ENCODE measurements at regions not wholly inside any gene's neighbourhood (a gene's known extent, or its start where the extent isn't known, plus 50 kb on each side); places are given as distances from the start of the nearest gene placed in this dataset.

- Histone ChIP-seq H3K4me3 (ENCODE audit: low read length in 2 of 2) (peak overlapping the region; percentile 64 to 72), H3K4me1 (ENCODE audit: control insufficient read depth in 2 of 2, insufficient read depth in 2 of 2, low read length in 2 of 2) (peaks cover 38 to 39% of the 10 kb centered on the region in 2 donors), H3K9me3 (ENCODE audit: control insufficient read depth in 2 of 2, low read length in 2 of 2) (no peaks in the 10 kb centered on the region), H3K27ac (ENCODE audit: low read depth in 2 of 2, low read length in 2 of 2) (peak overlapping the region; percentile 67 to 80), H3K36me3 (ENCODE audit: control insufficient read depth in 2 of 2, insufficient read depth in 2 of 2, low read length in 2 of 2) (no peaks in the 10 kb centered on the region), H3K9ac (ENCODE audit: low read depth in 1 of 2, low read length in 2 of 2) (peak overlapping the region; percentile 42 to 71), H3K27me3 (ENCODE audit: control insufficient read depth in 2 of 2, insufficient read depth in 2 of 2, low read length in 2 of 2) (no peaks in the 10 kb centered on the region)
Measured at GRCh38 chr14:65229748-65230728, 127.7 kb upstream of the MAX start.

DNA sequence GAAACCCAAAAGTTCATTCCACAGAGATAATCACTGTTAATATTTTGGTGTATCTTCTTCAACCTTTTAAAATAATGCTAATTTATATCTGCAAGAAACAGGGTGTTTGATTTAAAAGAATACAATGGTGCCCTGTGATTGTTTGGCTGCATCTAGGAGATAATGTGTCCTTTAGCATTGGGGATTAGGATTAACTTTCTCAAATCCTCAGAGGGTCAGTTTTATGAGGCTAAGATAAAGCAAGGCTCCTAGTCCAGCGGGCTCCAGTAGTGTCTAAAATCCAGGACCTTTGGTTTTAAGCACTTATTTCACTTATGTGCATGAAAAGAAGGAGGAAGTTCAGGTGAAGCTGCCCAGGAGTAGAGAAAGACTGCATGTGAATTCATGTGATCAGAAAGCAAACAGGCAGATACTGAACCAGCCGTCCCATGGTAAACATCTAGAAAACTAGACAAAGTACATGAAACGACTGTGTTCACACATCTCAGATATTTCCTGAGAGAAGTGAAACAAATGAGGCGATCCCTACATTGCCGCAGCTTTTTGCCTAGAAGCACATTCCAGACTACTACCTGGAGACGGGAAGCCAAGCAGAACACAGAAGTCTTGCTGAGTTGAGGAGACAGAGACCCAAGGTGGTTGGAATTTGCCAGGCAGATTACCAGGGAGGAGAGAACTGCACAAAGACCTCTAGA, 129.1 kb upstream of the MAX start:
- Histone ChIP-seq H3K4me1 (ENCODE audit: control insufficient read depth in 2 of 2, insufficient read depth in 2 of 2, low read length in 2 of 2) (peaks cover 25 to 31% of the 10 kb centered on the region in 2 donors), H3K36me3 (ENCODE audit: control insufficient read depth in 2 of 2, insufficient read depth in 2 of 2, low read length in 2 of 2) (no peaks in the 10 kb centered on the region), H3K27ac (ENCODE audit: low read depth in 2 of 2, low read length in 2 of 2) (peak overlapping the region; percentile 38 to 49), H3K4me3 (ENCODE audit: low read length in 2 of 2) (no peak overlapping the region), H3K27me3 (ENCODE audit: control insufficient read depth in 2 of 2, insufficient read depth in 2 of 2, low read length in 2 of 2) (no peaks in the 10 kb centered on the region), H3K9me3 (ENCODE audit: control insufficient read depth in 2 of 2, low read length in 2 of 2) (no peaks in the 10 kb centered on the region), H3K9ac (ENCODE audit: low read depth in 1 of 2, low read length in 2 of 2) (no peak overlapping the region)

GRCh38 chr14:65234752-65235361, 132.5 kb upstream of the MAX start:
- Histone ChIP-seq H3K27ac (ENCODE audit: low read depth in 2 of 2, low read length in 2 of 2) (no peak overlapping the region), H3K9me3 (ENCODE audit: control insufficient read depth in 2 of 2, low read length in 2 of 2) (no peaks in the 10 kb centered on the region), H3K4me3 (ENCODE audit: low read length in 2 of 2) (no peak overlapping the region), H3K9ac (ENCODE audit: low read depth in 1 of 2, low read length in 2 of 2) (no peak overlapping the region), H3K27me3 (ENCODE audit: control insufficient read depth in 2 of 2, insufficient read depth in 2 of 2, low read length in 2 of 2) (no peaks in the 10 kb centered on the region), H3K36me3 (ENCODE audit: control insufficient read depth in 2 of 2, insufficient read depth in 2 of 2, low read length in 2 of 2) (no peaks in the 10 kb centered on the region), H3K4me1 (ENCODE audit: control insufficient read depth in 2 of 2, insufficient read depth in 2 of 2, low read length in 2 of 2) (peaks cover 14 to 28% of the 10 kb centered on the region in 2 donors)

GRCh38 chr14:65237023-65237814, 134.9 kb upstream of the MAX start:
- Histone ChIP-seq H3K27ac (ENCODE audit: low read depth in 2 of 2, low read length in 2 of 2) (peak overlapping the region in 1 of 2 donors; percentile 3), H3K4me1 (ENCODE audit: control insufficient read depth in 2 of 2, insufficient read depth in 2 of 2, low read length in 2 of 2) (peaks cover 9 to 13% of the 10 kb centered on the region in 2 donors), H3K27me3 (ENCODE audit: control insufficient read depth in 2 of 2, insufficient read depth in 2 of 2, low read length in 2 of 2) (no peaks in the 10 kb centered on the region), H3K9me3 (ENCODE audit: control insufficient read depth in 2 of 2, low read length in 2 of 2) (no peaks in the 10 kb centered on the region), H3K9ac (ENCODE audit: low read depth in 1 of 2, low read length in 2 of 2) (no peak overlapping the region), H3K4me3 (ENCODE audit: low read length in 2 of 2) (no peak overlapping the region), H3K36me3 (ENCODE audit: control insufficient read depth in 2 of 2, insufficient read depth in 2 of 2, low read length in 2 of 2) (no peaks in the 10 kb centered on the region)

DNA sequence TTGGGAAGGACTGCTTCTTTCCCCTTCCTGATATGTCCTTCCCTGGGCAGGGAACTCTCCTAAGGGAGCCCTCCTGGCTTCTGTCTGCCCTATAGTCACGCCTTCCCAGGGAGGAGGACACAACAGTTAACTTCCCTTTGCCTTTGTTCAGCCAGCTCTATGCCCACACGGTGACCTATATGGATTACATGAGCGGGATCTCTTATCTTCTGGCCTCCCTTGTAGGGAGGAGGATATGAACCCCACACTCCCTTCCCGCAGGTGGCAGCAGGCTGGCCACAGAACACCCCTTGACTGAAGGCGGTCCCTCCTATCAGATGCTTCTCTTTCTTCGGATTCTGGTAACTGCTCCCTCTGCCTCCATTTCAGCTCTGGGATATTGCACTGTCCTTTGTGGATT, 135.6 kb upstream of the MAX start:
- no peaks in the 10 kb centered on the region for H3K27me3 ChIP-seq (ENCODE audit: control insufficient read depth in 2 of 2, insufficient read depth in 2 of 2, low read length in 2 of 2)
- H3K4me3 ChIP-seq (ENCODE audit: low read length in 2 of 2): no peak overlapping the region
- H3K4me1 ChIP-seq (ENCODE audit: control insufficient read depth in 2 of 2, insufficient read depth in 2 of 2, low read length in 2 of 2): peaks cover 9 to 16% of the 10 kb centered on the region in 2 donors
- peak overlapping the region in 1 of 2 donors; percentile 3 for H3K27ac ChIP-seq (ENCODE audit: low read depth in 2 of 2, low read length in 2 of 2)
- H3K9me3 ChIP-seq (ENCODE audit: control insufficient read depth in 2 of 2, low read length in 2 of 2): no peaks in the 10 kb centered on the region
- no peaks in the 10 kb centered on the region for H3K36me3 ChIP-seq (ENCODE audit: control insufficient read depth in 2 of 2, insufficient read depth in 2 of 2, low read length in 2 of 2)
- H3K9ac ChIP-seq (ENCODE audit: low read depth in 1 of 2, low read length in 2 of 2): no peak overlapping the region

DNA sequence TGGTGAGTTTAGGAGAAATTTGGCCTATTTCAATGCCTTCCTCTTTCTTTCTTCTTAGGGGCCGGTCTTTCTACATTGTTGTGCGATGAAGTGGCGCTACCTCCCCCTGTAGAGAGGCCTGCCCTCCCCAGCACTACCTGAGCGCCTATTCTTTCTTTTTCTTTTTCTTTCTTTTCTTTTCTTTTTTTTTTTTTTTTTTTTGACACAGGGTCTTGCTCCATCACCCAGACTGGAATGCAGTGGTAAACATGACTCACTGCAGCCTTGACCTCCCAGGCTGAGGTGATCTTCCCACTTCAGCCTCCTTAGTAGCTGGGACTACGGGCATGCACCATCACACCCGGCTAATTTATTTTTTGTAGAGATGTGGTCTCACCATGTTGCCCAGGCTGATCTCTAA, 136.1 kb upstream of the MAX start:
- Histone ChIP-seq H3K27ac (ENCODE audit: low read depth in 2 of 2, low read length in 2 of 2) (peak overlapping the region in 1 of 2 donors; percentile 68), H3K36me3 (ENCODE audit: control insufficient read depth in 2 of 2, insufficient read depth in 2 of 2, low read length in 2 of 2) (no peaks in the 10 kb centered on the region), H3K9me3 (ENCODE audit: control insufficient read depth in 2 of 2, low read length in 2 of 2) (no peaks in the 10 kb centered on the region), H3K27me3 (ENCODE audit: control insufficient read depth in 2 of 2, insufficient read depth in 2 of 2, low read length in 2 of 2) (no peaks in the 10 kb centered on the region), H3K9ac (ENCODE audit: low read depth in 1 of 2, low read length in 2 of 2) (no peak overlapping the region), H3K4me3 (ENCODE audit: low read length in 2 of 2) (no peak overlapping the region), H3K4me1 (ENCODE audit: control insufficient read depth in 2 of 2, insufficient read depth in 2 of 2, low read length in 2 of 2) (peaks cover 9 to 20% of the 10 kb centered on the region in 2 donors)

- peaks cover 15 to 26% of the 10 kb centered on the region in 2 donors for H3K4me1 ChIP-seq (ENCODE audit: control insufficient read depth in 2 of 2, insufficient read depth in 2 of 2, low read length in 2 of 2)
- peak overlapping the region in 1 of 2 donors; percentile 5 for H3K9ac ChIP-seq (ENCODE audit: low read depth in 1 of 2, low read length in 2 of 2)
- H3K27ac ChIP-seq (ENCODE audit: low read depth in 2 of 2, low read length in 2 of 2): peak overlapping the region; percentile 39 to 68
- no peaks in the 10 kb centered on the region for H3K36me3 ChIP-seq (ENCODE audit: control insufficient read depth in 2 of 2, insufficient read depth in 2 of 2, low read length in 2 of 2)
- H3K27me3 ChIP-seq (ENCODE audit: control insufficient read depth in 2 of 2, insufficient read depth in 2 of 2, low read length in 2 of 2): no peaks in the 10 kb centered on the region
- peak overlapping the region in 1 of 2 donors; percentile 33 for H3K4me3 ChIP-seq (ENCODE audit: low read length in 2 of 2)
- H3K9me3 ChIP-seq (ENCODE audit: control insufficient read depth in 2 of 2, low read length in 2 of 2): no peaks in the 10 kb centered on the region
Measured at GRCh38 chr14:65239143-65239937, 137.0 kb upstream of the MAX start.

DNA sequence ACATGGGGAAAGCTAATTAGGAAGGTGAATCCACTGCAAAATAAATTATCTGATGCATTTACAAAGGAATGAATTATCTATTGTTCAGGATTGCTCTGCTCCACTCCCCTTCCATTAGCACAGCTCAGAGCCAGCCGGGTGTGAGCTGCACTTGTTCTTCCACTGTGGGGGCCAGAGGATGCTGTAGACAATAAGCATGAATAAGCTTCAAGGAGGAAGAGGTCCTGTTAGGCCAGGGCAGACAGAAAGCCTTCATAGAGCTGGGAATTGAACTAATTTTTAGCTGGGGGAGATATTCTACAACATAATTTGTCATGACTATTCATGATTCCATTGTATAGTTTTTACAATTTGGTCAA, 137.6 kb upstream of the MAX start:
- Histone ChIP-seq H3K27me3 (ENCODE audit: control insufficient read depth in 2 of 2, insufficient read depth in 2 of 2, low read length in 2 of 2) (no peaks in the 10 kb centered on the region), H3K4me3 (ENCODE audit: low read length in 2 of 2) (no peak overlapping the region), H3K9ac (ENCODE audit: low read depth in 1 of 2, low read length in 2 of 2) (no peak overlapping the region), H3K27ac (ENCODE audit: low read depth in 2 of 2, low read length in 2 of 2) (peak overlapping the region; percentile 39 to 68), H3K9me3 (ENCODE audit: control insufficient read depth in 2 of 2, low read length in 2 of 2) (no peaks in the 10 kb centered on the region), H3K4me1 (ENCODE audit: control insufficient read depth in 2 of 2, insufficient read depth in 2 of 2, low read length in 2 of 2) (peaks cover 15 to 26% of the 10 kb centered on the region in 2 donors), H3K36me3 (ENCODE audit: control insufficient read depth in 2 of 2, insufficient read depth in 2 of 2, low read length in 2 of 2) (no peaks in the 10 kb centered on the region)

DNA sequence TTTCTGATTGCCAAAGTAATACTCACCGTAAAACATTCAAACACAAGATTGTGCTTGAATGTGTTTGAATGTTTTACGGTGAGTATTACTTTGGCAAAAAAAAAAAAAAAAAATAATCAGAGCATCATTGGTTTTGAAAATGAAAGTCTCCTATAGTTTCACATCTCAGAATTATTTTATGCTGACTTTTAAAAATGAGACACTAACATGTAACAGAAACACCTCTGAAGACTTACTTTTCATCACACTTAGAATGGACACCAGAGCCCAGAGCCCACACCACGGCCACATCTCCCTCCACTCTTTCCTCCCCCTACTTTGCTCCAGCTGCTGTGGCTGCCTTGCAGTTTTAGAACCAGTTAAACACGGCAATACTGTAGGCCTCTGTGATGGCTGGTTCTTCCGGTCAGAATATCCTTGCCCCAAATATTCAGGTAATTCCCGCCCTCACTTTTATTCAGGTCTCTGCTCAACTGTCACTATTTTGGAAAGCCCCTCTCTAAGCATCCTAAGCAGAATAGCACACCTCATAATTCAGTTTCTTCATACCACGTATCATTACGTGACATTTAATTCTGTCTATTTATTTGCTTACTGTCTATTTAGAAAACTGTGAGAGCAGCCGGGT, 138.9 kb upstream of the MAX start:
- Histone ChIP-seq H3K9ac (ENCODE audit: low read depth in 1 of 2, low read length in 2 of 2) (no peak overlapping the region), H3K9me3 (ENCODE audit: control insufficient read depth in 2 of 2, low read length in 2 of 2) (no peaks in the 10 kb centered on the region), H3K27ac (ENCODE audit: low read depth in 2 of 2, low read length in 2 of 2) (no peak overlapping the region), H3K36me3 (ENCODE audit: control insufficient read depth in 2 of 2, insufficient read depth in 2 of 2, low read length in 2 of 2) (no peaks in the 10 kb centered on the region), H3K4me3 (ENCODE audit: low read length in 2 of 2) (no peak overlapping the region), H3K4me1 (ENCODE audit: control insufficient read depth in 2 of 2, insufficient read depth in 2 of 2, low read length in 2 of 2) (peaks cover 15 to 26% of the 10 kb centered on the region in 2 donors), H3K27me3 (ENCODE audit: control insufficient read depth in 2 of 2, insufficient read depth in 2 of 2, low read length in 2 of 2) (no peaks in the 10 kb centered on the region)
